Upper lobe of left lung (tissue), 4 donors: ENCODE measurements at regions not wholly inside any gene's neighbourhood (a gene's known extent, or its start where the extent isn't known, plus 50 kb on each side); places are given as distances from the start of the nearest gene placed in this dataset.

Experiments
- CTCF ChIP-seq, 6 experiments: fragments of 450-650 bp in 4 of 6; fragments of 200-600 bp in 2 of 6; sonication (generic) in 2 of 6; IDR thresholded peaks; one replicate each; pipeline ENCODE4 v1.5.1; 2016 to 2019; ENCODE audit warnings: antibody characterized with exemption in 6 of 6
- POLR2A ChIP-seq, 4 donors: fragments of 450-650 bp; IDR thresholded peaks; one replicate each; pipeline ENCODE4 v1.5.1; 2016 to 2017; ENCODE audit warnings: antibody characterized with exemption in 4 of 4, mild to moderate bottlenecking in 2 of 4
- POLR2AphosphoS5 ChIP-seq, 2 donors: sonication (generic); formaldehyde crosslinking; IDR thresholded peaks; one replicate each; pipeline ENCODE4 v1.5.1; 2017; ENCODE audit warnings: antibody characterized with exemption in 2 of 2

- no peak for TF ChIP-seq CTCF (IDR thresholded peaks at IDR 0.05)
- TF ChIP-seq POLR2A (IDR thresholded peaks at IDR 0.05) = no peak
- TF ChIP-seq POLR2AphosphoS5 (IDR thresholded peaks at IDR 0.05) = no peak
These were observed 183.9 kb downstream of the MYRFL start for GRCh38 chr12:70008944-70009343.
